Lower leg skin (tissue), 4 donors: ENCODE measurements at regions not wholly inside any gene's neighbourhood (a gene's known extent, or its start where the extent isn't known, plus 50 kb on each side); places are given as distances from the start of the nearest gene placed in this dataset.

Experiments
- DNase-seq, 2 donors: peaks; one replicate each; pipeline ENCODE4 v3.0.0-alpha.2; 2019; ENCODE audit warnings: low spot score in 2 of 2
- H3K4me3 ChIP-seq: fragments of 200-600 bp; sonication (generic); 2 replicates; pipeline ENCODE4 v1.5.1; 2017; ENCODE audit warnings: mild to moderate bottlenecking, low read depth; ENCODE audit not compliant: poor library complexity, severe bottlenecking
- CTCF ChIP-seq, 3 donors: fragments of 450-650 bp; IDR thresholded peaks; one replicate each; pipeline ENCODE4 v1.5.1; 2016; ENCODE audit warnings: antibody characterized with exemption in 3 of 3, mild to moderate bottlenecking in 3 of 3, moderate library complexity in 2 of 3
- POLR2A ChIP-seq, 2 donors: fragments of 450-650 bp; IDR thresholded peaks; one replicate each; pipeline ENCODE4 v1.6.1; 2016 to 2017; ENCODE audit warnings: antibody characterized with exemption in 2 of 2, mild to moderate bottlenecking in 1 of 2, moderate library complexity in 1 of 2
- WGBS, 2 donors: methylation state at CpG; one replicate each; pipeline ENCODE4 v1.1.5; 2018; 5-methylcytosine and 5-hydroxymethylcytosine counted together
- intact Hi-C: fragments of 100-400 bp; cut with DNase I; formaldehyde crosslinking; loops from one replicate; pipeline ENCODE4 v1.15.0; 2023; ENCODE audit warnings: low total_unique reads

- DNase-seq: no peak
- WGBS, 2 donors: 63 to 67% methylated on average over 1 of the region's 1 CpG
- H3K4me3 ChIP-seq: no peak overlapping the region
- intact Hi-C loops: no loop called here
- TF ChIP-seq POLR2A (IDR thresholded peaks at IDR 0.05) (no peak), CTCF (IDR thresholded peaks at IDR 0.05) (no peak)
These were observed 393.8 kb upstream of the CYRIA start for GRCh38 chr2:17059458-17059857.

- no peak for DNase-seq
- TF ChIP-seq CTCF (IDR thresholded peaks at IDR 0.05) (no peak), POLR2A (IDR thresholded peaks at IDR 0.05) (no peak)
- intact Hi-C loops: no loop called here
- 54 to 55% methylated on average over 3 of the region's 3 CpGs for WGBS, 2 donors
- H3K4me3 ChIP-seq: no peak overlapping the region
These were observed 393.3 kb upstream of the CYRIA start for GRCh38 chr2:17058772-17059402.

GRCh38 chr2:17057109-17058017 is 391.7 kb upstream of the CYRIA start:
- intact Hi-C loops: no loop called here
- no peak for DNase-seq
- WGBS, 2 donors: 73 to 76% methylated on average over 5 of the region's 5 CpGs
- TF ChIP-seq CTCF (IDR thresholded peaks at IDR 0.05) (no peak), POLR2A (IDR thresholded peaks at IDR 0.05) (no peak)
- no peak overlapping the region for H3K4me3 ChIP-seq

- TF ChIP-seq POLR2A (IDR thresholded peaks at IDR 0.05): no peak
- TF ChIP-seq CTCF (IDR thresholded peaks at IDR 0.05): no peak
- WGBS, 2 donors: 76 to 92% methylated on average over 4 of the region's 4 CpGs
- no peak for DNase-seq
- H3K4me3 ChIP-seq: no peak overlapping the region
- intact Hi-C loops: no loop called here
These were observed 390.6 kb upstream of the CYRIA start for GRCh38 chr2:17056236-17056635.

GRCh38 chr2:17052001-17052400 is 386.4 kb upstream of the CYRIA start:
- H3K4me3 ChIP-seq: no peak overlapping the region
- no peak for DNase-seq
- intact Hi-C loops: no loop called here
- TF ChIP-seq CTCF (IDR thresholded peaks at IDR 0.05) (no peak), POLR2A (IDR thresholded peaks at IDR 0.05) (no peak)
- WGBS, 2 donors: 93 to 95% methylated on average over 5 of the region's 5 CpGs
